ENCODE measurements at regions not wholly inside any gene's neighbourhood (a gene's known extent, or its start where the extent isn't known, plus 50 kb on each side); places are given as distances from the start of the nearest gene placed in this dataset.

DNA sequence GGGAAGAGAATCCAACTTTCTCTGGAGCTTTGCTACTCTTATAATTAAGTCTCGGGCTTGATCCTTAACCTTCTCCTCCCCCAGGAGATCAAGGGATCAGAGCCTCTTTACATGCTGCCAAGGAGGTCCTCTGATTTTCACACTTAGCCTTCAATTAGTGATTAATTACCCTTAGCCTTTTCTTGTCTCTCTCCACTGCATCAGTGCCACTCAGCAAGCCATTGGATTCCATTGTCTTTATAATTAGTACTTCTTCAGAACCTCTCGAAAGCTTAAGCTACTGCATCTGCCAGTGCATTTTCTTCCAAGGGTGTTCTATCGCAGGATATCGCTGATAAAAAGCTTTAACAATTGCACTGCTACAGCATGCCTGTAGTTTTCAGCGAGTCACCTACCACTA lies 477.0 kb upstream of the MEIS1 start:
- TF ChIP-seq SP1 (CRISPR knock-in tag; conservative IDR thresholded peaks at IDR 0.05) (no peak), NFYB (CRISPR knock-in tag; conservative IDR thresholded peaks at IDR 0.05; ENCODE audit: low read depth) (no peak), CBFB (CRISPR knock-in tag; IDR thresholded peaks at IDR 0.05; ENCODE audit: low read depth) (no peak), ZNF263 (CRISPR knock-in tag; IDR thresholded peaks at IDR 0.05; ENCODE audit: low read depth) (no peak), E2F4 (CRISPR knock-in tag; IDR thresholded peaks at IDR 0.05; ENCODE audit: borderline replicate concordance, low read depth) (no peak)
- TF ChIP-seq, protein P1, sequence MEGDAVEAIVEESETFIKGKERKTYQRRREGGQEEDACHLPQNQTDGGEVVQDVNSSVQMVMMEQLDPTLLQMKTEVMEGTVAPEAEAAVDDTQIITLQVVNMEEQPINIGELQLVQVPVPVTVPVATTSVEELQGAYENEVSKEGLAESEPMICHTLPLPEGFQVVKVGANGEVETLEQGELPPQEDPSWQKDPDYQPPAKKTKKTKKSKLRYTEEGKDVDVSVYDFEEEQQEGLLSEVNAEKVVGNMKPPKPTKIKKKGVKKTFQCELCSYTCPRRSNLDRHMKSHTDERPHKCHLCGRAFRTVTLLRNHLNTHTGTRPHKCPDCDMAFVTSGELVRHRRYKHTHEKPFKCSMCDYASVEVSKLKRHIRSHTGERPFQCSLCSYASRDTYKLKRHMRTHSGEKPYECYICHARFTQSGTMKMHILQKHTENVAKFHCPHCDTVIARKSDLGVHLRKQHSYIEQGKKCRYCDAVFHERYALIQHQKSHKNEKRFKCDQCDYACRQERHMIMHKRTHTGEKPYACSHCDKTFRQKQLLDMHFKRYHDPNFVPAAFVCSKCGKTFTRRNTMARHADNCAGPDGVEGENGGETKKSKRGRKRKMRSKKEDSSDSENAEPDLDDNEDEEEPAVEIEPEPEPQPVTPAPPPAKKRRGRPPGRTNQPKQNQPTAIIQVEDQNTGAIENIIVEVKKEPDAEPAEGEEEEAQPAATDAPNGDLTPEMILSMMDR (IDR thresholded peaks at IDR 0.05), result no peak

All from WTC11 (cell line).